Cerebellar cortex (tissue), 1 donor: ENCODE measurements at regions not wholly inside any gene's neighbourhood (a gene's known extent, or its start where the extent isn't known, plus 50 kb on each side); places are given as distances from the start of the nearest gene placed in this dataset.
"Not testable (repeated sequence)": the region's sequence is repeated elsewhere in the genome, so short reads cannot be mapped to it uniquely, and the experiment has no call there.

Experiments used
- DNase-seq: peaks from one replicate; pipeline ENCODE4 v3.0.0-alpha.2; 2015; ENCODE audit warnings: low spot score

GRCh38 chr22:45061332-45061731, 51.5 kb upstream of the PHF21B start:
- DNase-seq = no peak

GRCh38 chr22:45064313-45065278, 54.8 kb upstream of the PHF21B start:
- no peak for DNase-seq

- DNase-seq = no peak
Measured at GRCh38 chr22:45065726-45066125, 55.9 kb upstream of the PHF21B start.

DNA sequence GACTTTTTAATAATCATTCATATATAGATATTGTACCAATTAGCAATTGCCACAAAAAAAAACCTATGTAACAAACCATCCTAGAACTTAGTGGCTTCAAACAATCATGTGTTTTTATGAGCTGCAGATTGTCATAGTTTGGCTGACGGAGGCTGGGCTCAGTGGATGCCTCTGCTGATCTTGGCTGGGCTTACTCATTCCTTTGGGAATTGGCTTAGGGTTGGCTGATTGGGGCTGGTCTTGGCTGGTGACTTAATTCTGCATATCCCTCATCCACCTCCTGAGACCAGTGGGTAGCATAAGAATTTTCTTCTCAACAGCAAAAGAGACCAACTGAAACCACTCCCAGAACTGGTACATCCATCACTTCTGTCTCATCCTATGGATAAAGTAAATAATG, 57.9 kb upstream of the PHF21B start:
- no peak for DNase-seq

DNA sequence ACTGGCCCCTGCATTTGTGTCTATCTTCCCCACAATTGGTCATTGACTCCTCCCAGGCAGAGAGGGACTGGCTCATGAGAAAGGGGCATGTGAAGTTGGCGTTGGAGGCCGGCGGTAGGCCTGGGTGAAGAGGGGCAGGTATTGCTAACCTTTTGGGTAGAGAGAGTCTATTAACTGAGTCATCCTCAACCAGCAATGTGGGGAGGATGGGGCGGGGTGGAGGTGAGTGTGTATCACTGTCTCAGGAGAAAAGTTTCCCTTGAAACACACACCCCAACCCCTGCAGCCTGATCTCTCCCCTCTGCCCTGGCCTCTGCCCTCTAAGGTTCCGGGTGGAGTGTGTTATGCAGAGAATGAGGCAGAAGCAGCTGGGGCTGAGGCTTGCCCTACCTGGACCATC, 60.1 kb upstream of the PHF21B start:
- no peak for DNase-seq

DNA sequence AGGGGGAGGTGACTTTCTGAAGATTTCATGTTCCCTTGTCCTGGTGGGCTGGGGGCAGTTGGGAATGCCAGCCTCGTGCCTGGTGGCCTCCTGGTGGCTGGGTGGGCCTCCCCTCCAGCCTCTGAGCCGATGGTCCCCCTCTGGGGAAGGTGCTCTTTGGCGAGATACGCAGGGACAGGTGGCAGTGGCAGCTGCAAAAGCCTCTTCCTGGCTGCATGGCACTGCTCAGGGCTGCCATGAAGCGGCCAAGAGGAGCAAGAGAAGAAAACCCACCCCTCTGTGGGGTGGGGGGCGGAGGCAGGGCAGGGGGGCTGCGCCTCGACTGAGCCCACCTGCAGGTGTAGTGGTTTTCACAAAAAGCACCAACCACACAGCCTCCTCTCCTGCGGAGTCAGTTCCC, 61.8 kb upstream of the PHF21B start:
- no peak for DNase-seq

GRCh38 chr22:45072322-45072903, 62.6 kb upstream of the PHF21B start:
- no peak for DNase-seq

- DNase-seq = no peak
Measured at GRCh38 chr22:45073064-45073463, 63.3 kb upstream of the PHF21B start.

GRCh38 chr22:45077286-45077685, 67.5 kb upstream of the PHF21B start:
- DNase-seq = no peak

- no peak for DNase-seq
Measured at GRCh38 chr22:45077826-45078334, 68.1 kb upstream of the PHF21B start.

- no peak for DNase-seq
Measured at GRCh38 chr22:45082795-45083194, 73.0 kb upstream of the PHF21B start.

- DNase-seq = no peak
Measured at GRCh38 chr22:45083659-45084305, 74.0 kb upstream of the PHF21B start.

GRCh38 chr22:45084400-45084920, 74.7 kb upstream of the PHF21B start:
- DNase-seq = no peak

- DNase-seq = no peak
Measured at GRCh38 chr22:45087802-45088201, 75.9 kb upstream of the NUP50 start.

- DNase-seq = no peak
Measured at GRCh38 chr22:45088576-45088975, 75.1 kb upstream of the NUP50 start.

GRCh38 chr22:45090497-45090910, 73.2 kb upstream of the NUP50 start:
- DNase-seq = no peak

DNA sequence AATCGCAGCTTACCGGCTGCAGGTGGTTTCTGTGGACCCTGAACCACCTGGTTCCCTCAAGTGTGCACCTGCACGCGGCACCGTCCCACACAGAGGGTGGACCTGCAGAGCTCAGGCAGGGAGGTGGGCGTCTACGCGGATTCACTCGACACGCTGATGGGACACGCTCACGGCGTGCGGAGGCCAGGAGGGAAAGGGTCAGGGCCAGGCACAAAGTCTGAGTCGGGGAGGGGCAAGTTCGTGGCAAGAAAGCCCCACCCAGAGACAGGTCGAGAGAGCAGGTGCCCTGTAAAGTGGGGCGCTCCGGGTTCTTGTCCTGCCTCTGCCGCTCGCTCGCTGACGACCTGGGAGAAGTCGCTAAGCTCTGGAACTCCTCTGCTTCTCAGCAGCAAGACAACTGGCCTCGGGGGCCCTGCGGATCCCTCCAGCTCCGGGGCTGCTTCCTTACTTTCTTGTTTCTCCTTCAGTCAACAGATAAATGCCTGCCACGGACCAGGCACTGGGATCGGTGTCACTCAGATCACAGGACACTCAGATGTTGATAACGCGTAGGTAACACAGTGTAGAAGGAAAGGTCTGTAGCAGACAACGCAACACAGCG, 72.4 kb upstream of the NUP50 start:
- no peak for DNase-seq

- DNase-seq = not testable (repeated sequence)
Measured at GRCh38 chr22:45091875-45092274, 71.8 kb upstream of the NUP50 start.

GRCh38 chr22:45092644-45093043, 71.1 kb upstream of the NUP50 start:
- DNase-seq = no peak

DNA sequence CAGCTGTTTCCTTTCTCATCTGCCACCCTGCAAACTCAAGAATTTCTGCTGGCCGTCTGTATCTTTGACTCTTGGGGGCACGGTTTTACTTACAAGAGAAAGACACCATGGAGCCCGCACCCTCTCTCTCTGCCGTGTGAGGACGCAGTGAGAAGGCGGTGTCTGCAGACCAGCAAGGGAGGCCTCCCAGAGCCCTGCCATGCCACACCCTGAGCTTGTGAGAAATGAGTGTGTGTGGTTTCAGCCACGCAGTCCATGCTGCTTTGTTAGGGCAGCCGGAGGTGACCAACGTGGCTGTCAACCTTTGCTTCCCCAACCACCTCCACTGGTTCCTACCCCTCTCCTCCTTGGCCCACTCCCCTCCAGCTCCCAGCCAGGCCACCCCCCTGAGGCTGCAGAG, 70.1 kb upstream of the NUP50 start:
- no peak for DNase-seq

DNA sequence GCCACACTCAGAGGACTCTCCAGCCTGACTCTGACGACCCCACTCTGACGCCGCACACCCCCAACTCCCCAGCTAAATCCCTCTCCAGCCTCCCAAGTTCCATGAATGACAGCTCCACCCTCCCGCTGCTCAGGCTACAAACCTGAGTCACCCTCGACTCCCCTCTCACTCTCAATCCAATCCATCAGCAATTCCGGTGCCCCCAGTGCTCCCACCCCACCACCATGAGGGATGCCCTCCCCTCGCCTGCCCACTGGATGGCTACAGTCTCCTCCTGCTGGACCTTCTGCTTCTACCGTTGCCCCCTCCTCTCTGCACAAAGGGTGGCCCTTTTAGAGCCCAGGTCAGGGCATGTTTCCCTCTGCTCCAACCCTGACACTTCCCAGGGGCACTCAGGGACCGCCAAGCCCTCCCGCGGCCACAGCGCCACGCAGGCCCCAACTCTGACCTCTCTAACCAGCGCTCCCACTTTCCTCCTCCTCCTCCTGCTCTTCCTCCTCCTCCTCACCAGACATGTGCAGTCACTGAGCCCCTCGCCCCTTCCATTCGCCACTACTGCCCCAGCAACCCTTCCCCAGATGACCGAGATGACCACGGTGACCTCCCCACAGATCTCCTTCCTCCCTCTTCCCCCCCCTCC, 69.5 kb upstream of the NUP50 start:
- DNase-seq = no peak

- no peak for DNase-seq
Measured at GRCh38 chr22:45094825-45095224, 68.9 kb upstream of the NUP50 start.
